Hematopoietic multipotent progenitor cell treated with erythropoietin and hydrocortisone succinate and interleukin-3 and kit ligand, for 8 days (in vitro differentiated cells): ENCODE measurements at regions not wholly inside any gene's neighbourhood (a gene's known extent, or its start where the extent isn't known, plus 50 kb on each side); places are given as distances from the start of the nearest gene placed in this dataset.

Experiments
- DNase-seq: peaks from one replicate; pipeline ENCODE4 v3.0.0-alpha.2; 2015

- peak; percentile 67 for DNase-seq
Measured at GRCh38 chr14:32254952-32255679, 52.0 kb upstream of the RNU6-8 start.

- DNase-seq, result no peak
Measured at GRCh38 chr14:32255789-32256188, 52.7 kb upstream of the RNU6-8 start.

- no peak for DNase-seq
Measured at GRCh38 chr14:32256576-32256975, 53.5 kb upstream of the RNU6-8 start.

- no peak for DNase-seq
Measured at GRCh38 chr14:32258336-32258993, 55.4 kb upstream of the RNU6-8 start.

- DNase-seq, result peak; percentile 73
Measured at GRCh38 chr14:32259368-32260013, 56.4 kb upstream of the RNU6-8 start.

- no peak for DNase-seq
Measured at GRCh38 chr14:32263939-32264567, 61.0 kb upstream of the RNU6-8 start.

GRCh38 chr14:32265584-32265983 is 62.5 kb upstream of the RNU6-8 start:
- no peak for DNase-seq

- DNase-seq, result no peak
Measured at GRCh38 chr14:32277998-32278397, 51.1 kb upstream of the AKAP6 start.
